ENCODE measurements at regions not wholly inside any gene's neighbourhood (a gene's known extent, or its start where the extent isn't known, plus 50 kb on each side); places are given as distances from the start of the nearest gene placed in this dataset.

DNA sequence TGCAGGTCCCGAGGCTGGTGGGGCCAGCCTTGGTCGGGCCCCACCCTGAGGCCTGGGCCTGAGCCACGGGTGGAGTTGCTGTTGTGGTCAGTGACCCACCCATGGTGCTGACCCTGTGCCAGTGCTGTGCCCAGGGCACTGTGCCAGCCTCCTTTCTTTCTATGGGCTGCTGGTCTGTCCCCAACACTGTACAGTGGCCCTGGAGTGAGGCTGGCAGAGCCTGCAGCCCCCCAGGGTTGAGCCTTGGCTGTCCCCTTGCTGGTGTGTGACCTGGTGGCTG is 1235.7 kb downstream of the BRD1 start:
- no peak for DNase-seq
- intact Hi-C loops (cut with micrococcal nuclease), result no loop called here
- H3K9me3 Mint-ChIP-seq, result no peaks in the 10 kb centered on the region
- H3K27ac Mint-ChIP-seq, result no peak overlapping the region
- H3K4me3 Mint-ChIP-seq, result no peak overlapping the region
- no peaks in the 10 kb centered on the region for H3K36me3 Mint-ChIP-seq (ENCODE audit: low read depth)
- H3K4me1 Mint-ChIP-seq (ENCODE audit: low read depth), result no peaks in the 10 kb centered on the region
- H3K27me3 Mint-ChIP-seq (ENCODE audit: low read depth), result peaks cover 8% of the 10 kb centered on the region
- CTCF ChIA-PET, result no interaction called here

DNA sequence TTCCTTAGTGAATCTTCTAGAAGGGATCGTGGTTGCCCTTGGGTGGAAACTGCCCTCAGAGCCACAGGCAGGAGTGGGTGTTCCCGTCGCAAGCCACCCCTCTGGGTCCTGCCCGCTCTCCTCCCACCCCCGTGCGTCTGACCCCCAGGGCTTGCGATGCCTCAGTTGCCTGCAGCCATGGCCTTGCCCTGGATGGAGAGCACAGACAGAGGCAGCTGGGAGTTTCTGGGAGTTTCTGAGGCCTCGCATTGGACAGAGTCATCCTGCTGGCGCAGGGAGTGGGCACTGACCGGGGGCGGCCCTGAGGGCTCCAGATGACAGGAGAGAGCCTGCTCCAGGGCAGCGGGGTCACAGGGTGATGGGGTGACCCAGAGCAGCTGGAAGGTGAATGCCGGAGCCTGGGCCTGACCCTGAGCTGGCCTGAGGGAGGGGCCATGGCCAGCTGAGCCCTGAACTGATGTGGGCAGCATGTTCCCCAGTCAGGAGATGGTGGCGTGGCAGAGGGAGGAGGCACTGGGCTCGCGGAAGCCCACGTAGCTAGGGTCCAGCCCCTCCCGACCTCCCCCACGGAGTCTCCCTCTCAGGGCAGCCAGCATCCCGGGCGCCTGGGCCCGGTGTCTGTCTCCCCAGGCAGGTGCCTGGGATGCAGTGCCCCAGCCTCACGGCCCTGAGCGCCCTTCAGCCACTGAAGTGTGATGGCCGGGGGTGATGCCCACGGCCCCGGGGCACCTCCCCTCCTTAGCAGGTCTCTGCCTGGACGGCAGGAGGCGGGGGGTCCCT is 1236.2 kb downstream of the BRD1 start:
- Mint-ChIP-seq H3K9me3 (no peaks in the 10 kb centered on the region), H3K4me1 (ENCODE audit: low read depth) (no peaks in the 10 kb centered on the region), H3K4me3 (no peak overlapping the region), H3K36me3 (ENCODE audit: low read depth) (no peaks in the 10 kb centered on the region), H3K27ac (no peak overlapping the region), H3K27me3 (ENCODE audit: low read depth) (peaks cover 8% of the 10 kb centered on the region)
- no peak for DNase-seq
- CTCF ChIA-PET, result no interaction called here
- intact Hi-C loops (cut with micrococcal nuclease), result no loop called here

DNA sequence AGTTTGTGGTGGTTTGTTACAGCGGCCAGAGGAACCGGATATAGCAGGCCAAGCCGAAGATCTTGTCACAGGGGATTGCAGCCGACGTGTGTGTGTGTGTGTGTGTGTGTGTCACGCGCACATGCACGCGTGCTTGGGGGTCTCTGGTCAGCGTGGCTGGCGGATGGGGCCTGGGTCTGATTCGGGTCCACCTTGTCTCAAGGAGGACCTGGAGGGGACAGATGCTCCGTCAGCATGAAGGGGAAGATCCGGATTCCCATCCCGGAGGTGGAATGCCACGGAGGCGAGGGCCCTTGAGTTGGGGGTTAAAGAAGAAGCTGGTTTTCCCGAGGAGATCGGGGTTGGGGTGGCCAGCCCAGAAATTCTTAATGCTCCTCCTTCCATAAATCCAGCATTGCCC is 1237.8 kb downstream of the BRD1 start:
- CTCF ChIA-PET, result no interaction called here
- Mint-ChIP-seq H3K9me3 (no peaks in the 10 kb centered on the region), H3K4me1 (ENCODE audit: low read depth) (no peaks in the 10 kb centered on the region), H3K27me3 (ENCODE audit: low read depth) (peaks cover 8% of the 10 kb centered on the region), H3K4me3 (no peak overlapping the region), H3K36me3 (ENCODE audit: low read depth) (no peaks in the 10 kb centered on the region), H3K27ac (no peak overlapping the region)
- intact Hi-C loops (cut with micrococcal nuclease), result no loop called here
- DNase-seq, result no peak

DNA sequence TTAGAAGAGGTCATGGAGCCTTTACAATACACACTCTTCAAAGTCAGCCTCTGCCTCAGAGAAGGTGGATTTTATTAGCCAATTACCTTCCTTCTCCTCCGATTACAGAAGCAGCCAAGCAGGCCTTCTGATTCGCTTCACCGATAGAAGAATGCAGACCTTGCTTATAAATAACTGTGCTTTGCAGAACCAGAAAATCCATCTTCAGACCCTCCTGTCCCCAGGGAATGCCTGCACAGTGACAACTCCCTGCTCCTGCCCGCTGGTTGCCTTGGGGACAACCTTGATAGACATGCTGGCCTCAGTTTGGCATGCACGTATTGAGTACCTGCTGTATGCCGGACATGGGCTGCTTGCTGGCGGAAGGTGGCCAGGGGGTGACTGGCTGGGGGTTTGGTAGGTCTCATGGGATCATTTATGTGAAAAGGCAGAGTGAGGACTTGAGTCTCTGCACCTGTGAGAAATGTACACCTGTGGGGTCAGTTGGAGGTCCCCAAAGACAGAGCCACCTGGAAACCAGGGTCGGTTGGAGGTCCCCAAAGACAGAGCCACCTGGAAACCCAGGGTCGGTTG is 1238.7 kb downstream of the BRD1 start:
- H3K4me3 Mint-ChIP-seq, result no peak overlapping the region
- no peak overlapping the region for H3K27ac Mint-ChIP-seq
- CTCF ChIA-PET, result no interaction called here

DNA sequence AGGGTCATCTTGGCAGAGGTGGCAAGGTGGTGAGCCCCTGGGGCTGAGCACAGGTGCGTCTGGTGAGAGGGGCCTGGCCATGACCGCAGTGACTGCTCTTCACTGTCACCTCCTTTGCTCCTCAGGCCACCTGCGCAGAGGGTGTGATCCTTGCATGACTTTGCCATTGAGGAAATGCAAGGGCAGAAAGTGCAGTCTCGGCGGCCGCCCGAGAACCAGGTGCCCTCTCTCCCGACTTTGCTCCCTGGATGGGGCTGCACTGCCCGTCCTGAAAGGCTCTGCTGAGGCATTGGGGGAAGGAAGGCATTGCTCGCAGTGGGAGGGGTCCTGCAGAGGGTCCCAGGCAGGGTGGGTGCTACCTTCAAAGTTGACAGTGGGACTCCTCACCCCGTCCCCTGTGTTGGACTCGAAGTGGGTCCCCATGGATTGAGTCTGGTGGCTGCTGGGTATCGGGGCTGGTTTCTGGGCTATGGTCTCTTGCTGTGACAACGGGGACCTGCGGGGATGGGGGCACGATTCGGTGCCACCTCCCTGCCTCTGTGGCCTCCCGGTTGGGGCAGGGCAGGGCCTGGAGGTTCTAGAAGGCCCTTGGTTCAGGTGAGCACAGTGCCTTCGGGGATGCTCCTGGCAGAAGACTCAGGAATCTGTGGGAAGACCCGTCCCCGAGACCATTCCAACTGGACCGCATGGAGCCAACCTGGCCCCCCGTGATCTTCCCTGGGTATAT is 1239.4 kb downstream of the BRD1 start:
- Mint-ChIP-seq H3K4me3 (no peak overlapping the region), H3K27ac (no peak overlapping the region), H3K27me3 (ENCODE audit: low read depth) (peaks cover 8% of the 10 kb centered on the region), H3K9me3 (no peaks in the 10 kb centered on the region), H3K36me3 (ENCODE audit: low read depth) (no peaks in the 10 kb centered on the region), H3K4me1 (ENCODE audit: low read depth) (no peaks in the 10 kb centered on the region)
- DNase-seq, result no peak
- CTCF ChIA-PET, result no interaction called here
- intact Hi-C loops (cut with micrococcal nuclease), result no loop called here

More for the DNA sequence above, 1238.7 kb downstream of the BRD1 start:
- peaks cover 8% of the 10 kb centered on the region for H3K27me3 Mint-ChIP-seq (ENCODE audit: low read depth)
- intact Hi-C loops (cut with micrococcal nuclease), result no loop called here
- no peaks in the 10 kb centered on the region for H3K9me3 Mint-ChIP-seq
- no peaks in the 10 kb centered on the region for H3K4me1 Mint-ChIP-seq (ENCODE audit: low read depth)
- no peaks in the 10 kb centered on the region for H3K36me3 Mint-ChIP-seq (ENCODE audit: low read depth)
- DNase-seq, result no peak

DNA sequence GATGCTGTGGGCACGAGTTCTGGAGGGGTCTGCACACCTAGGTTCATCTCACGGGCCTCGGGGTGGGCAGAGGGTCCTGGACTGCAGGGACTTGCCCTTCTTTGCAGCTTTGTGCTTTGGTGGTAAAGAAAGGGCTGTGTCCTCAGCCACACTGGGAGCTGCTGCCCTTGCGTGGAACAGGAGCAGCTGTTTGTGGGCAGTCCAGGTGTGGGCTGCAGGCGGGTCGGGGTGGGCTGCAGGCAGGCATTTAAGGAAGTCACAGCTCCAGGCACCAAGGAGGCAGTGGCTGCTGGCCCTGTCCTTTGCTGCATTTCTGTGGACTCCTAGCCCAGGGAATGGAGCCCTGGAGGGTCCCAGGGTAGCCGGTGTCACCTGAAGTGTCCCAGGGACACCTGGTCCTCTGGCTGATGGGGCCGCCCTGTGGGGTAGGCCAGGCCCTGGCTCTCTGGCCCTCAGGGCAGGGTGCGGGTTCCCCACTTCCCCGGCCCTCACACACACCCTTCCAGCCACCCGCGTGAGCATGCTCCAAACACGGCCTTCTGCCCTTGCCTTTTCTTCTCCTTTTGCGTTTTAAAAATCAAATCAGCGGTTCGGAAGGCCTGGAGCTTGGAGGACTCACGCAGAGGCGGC is 1240.3 kb downstream of the BRD1 start:
- Mint-ChIP-seq H3K36me3 (ENCODE audit: low read depth) (no peaks in the 10 kb centered on the region), H3K9me3 (no peaks in the 10 kb centered on the region), H3K27me3 (ENCODE audit: low read depth) (peaks cover 8% of the 10 kb centered on the region), H3K4me1 (ENCODE audit: low read depth) (no peaks in the 10 kb centered on the region), H3K27ac (no peak overlapping the region), H3K4me3 (no peak overlapping the region)
- no peak for DNase-seq
- CTCF ChIA-PET, result no interaction called here
- intact Hi-C loops (cut with micrococcal nuclease), result no loop called here

DNA sequence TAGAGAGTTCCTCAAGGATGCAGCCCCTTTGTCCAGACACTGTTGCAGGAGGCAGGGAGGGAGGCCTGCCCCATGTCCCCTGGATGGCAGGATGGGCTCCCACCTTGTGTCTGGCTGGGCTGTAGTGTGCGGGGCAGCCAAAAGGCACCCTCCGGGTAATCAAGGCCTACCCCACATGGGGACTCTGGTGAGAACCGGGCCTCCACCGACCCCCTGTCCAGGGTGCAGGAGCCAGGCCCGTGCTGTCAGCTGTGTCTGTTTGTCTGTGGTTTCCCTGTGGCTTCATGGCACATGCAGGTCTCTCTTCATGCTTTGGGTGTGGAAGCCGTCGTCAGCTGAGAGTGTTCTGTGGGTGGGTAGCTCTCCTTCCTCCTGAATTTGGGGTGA is 1240.9 kb downstream of the BRD1 start:
- no peak overlapping the region for H3K4me3 Mint-ChIP-seq
- H3K4me1 Mint-ChIP-seq (ENCODE audit: low read depth), result no peaks in the 10 kb centered on the region
- CTCF ChIA-PET, result no interaction called here
- H3K36me3 Mint-ChIP-seq (ENCODE audit: low read depth), result no peaks in the 10 kb centered on the region
- no peak for DNase-seq
- no peak overlapping the region for H3K27ac Mint-ChIP-seq
- H3K9me3 Mint-ChIP-seq, result no peaks in the 10 kb centered on the region
- peaks cover 8% of the 10 kb centered on the region for H3K27me3 Mint-ChIP-seq (ENCODE audit: low read depth)
- intact Hi-C loops (cut with micrococcal nuclease), result no loop called here

DNA sequence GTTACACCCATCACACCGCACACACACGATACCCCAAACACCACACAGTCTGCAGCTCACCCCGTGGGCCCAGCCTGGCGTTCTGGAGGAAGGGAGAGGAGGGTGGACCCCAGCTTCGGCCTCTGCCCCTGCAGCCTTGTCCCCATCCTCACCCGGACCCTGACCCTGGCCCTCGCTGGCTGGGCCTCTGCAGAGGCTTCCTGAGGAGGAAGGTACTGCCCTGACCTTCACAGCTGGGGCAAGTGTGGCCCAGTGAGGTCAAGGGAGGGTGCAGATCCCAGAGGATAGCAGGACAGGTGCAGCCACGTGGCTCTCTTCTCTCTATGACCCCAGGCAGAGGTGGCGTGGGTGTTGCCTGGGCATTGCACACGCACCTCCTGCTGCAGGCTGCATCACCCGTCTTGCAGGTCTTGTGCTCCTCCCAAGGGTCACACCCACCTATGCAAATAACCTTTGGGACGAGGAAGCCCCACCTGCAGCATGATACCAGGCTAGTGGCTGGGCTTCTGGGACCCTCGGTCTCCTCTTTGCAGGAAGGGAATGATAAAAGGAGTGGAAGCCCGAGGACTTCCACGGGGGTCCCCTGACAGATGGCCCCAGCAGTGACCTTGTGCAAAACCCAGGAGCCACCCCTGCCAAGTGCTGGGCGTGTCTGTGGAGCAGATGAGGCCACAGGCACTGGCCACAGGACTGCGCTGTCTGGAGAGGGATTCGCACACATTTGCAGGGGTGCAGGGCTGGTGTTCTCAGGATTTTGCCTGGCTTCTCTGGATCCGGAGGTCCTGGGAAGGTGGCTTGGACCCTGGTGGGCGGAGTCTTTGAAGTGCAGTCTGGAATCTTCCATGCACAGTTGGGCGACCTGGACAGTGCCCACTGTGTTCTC is 1241.5 kb downstream of the BRD1 start:
- Mint-ChIP-seq H3K9me3 (no peaks in the 10 kb centered on the region), H3K4me1 (ENCODE audit: low read depth) (no peaks in the 10 kb centered on the region), H3K27ac (no peak overlapping the region), H3K36me3 (ENCODE audit: low read depth) (no peaks in the 10 kb centered on the region), H3K27me3 (ENCODE audit: low read depth) (peaks cover 8% of the 10 kb centered on the region), H3K4me3 (no peak overlapping the region)
- no peak for DNase-seq
- intact Hi-C loops (cut with micrococcal nuclease), result no loop called here
- CTCF ChIA-PET, result no interaction called here

DNA sequence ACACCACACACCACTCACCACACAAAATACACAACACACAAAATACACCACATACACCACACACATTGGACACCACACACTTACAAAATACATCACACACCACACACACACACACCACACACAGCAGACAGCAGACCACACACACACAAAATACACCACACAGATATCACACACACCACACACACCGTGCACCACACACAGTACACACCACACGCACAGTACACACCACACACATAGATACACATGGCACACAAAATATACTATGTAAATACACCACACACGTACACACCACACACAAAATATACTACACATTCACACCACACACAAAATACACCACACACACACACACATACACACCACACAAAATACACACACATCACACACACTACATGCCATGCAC is 1243.5 kb downstream of the BRD1 start:
- Mint-ChIP-seq H3K4me3 (no peak overlapping the region), H3K36me3 (ENCODE audit: low read depth) (no peaks in the 10 kb centered on the region), H3K27ac (no peak overlapping the region), H3K9me3 (no peaks in the 10 kb centered on the region), H3K27me3 (ENCODE audit: low read depth) (no peaks in the 10 kb centered on the region), H3K4me1 (ENCODE audit: low read depth) (no peaks in the 10 kb centered on the region)
- no peak for DNase-seq
- CTCF ChIA-PET, result no interaction called here
- intact Hi-C loops (cut with micrococcal nuclease), result no loop called here

DNA sequence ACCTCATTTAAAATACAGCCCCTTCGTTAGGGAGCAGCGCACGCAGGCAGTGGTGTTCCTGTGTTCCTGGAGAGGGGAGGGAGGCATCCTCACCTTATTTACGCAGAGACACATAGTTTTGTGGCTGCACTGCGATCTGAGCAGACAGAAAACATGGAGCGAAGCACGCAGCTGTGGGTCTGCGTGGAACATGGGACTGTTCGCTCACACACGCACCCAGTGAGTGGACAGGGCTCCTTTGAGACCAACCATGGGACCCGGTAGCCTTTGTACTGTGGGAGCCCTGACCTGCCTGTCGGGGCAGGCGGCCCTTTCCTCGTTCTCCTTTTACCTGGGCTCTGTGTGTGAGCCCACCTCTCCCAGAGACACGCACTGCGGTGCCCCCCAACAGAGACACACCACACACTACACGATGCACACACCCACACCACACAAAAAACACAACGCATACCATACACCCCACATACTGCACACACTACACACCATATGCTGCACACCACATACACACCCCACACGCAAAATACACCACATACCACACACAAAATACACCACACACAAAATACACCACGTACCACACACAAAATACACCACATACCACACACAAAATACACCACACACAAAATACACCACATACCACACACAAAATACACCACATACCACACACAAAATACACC is 1245.7 kb downstream of the BRD1 start:
- H3K4me3 Mint-ChIP-seq, result no peak overlapping the region
- no peaks in the 10 kb centered on the region for H3K9me3 Mint-ChIP-seq
- peaks cover 5% of the 10 kb centered on the region for H3K27me3 Mint-ChIP-seq (ENCODE audit: low read depth)
- DNase-seq, result no peak
- no peaks in the 10 kb centered on the region for H3K4me1 Mint-ChIP-seq (ENCODE audit: low read depth)
- CTCF ChIA-PET, result no interaction called here
- H3K36me3 Mint-ChIP-seq (ENCODE audit: low read depth), result no peaks in the 10 kb centered on the region
- intact Hi-C loops (cut with micrococcal nuclease), result no loop called here
- H3K27ac Mint-ChIP-seq, result no peak overlapping the region

DNA sequence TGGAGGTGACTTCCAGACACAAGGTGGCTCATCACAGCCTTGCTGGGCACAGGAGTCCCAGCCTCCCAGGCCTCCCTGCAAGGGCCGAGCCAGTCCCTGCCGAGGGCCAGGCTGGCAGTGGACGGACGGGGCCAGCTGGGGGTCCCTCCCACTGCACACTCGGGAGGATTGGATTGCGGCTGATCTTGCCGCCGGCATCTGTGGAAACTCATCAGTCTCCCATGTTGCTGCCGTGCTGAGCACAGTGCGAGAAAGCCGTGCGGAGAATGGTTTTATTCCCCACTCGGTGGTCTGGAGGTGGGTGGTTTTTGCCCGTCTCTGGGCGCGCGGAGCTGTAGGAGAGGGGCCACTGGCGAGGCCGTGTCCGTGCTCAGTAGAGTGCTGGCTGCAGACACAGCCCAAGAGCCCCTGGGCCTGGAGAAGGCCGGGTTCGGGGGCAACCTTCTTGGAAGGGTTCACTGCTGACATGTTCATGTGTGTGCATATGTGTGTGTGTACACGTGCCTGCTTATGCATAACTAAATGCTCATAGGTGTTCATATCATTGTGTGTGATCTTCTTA is 1246.4 kb downstream of the BRD1 start:
- no peak overlapping the region for H3K27ac Mint-ChIP-seq
- intact Hi-C loops (cut with micrococcal nuclease), result no loop called here
- H3K4me1 Mint-ChIP-seq (ENCODE audit: low read depth), result no peaks in the 10 kb centered on the region
- H3K36me3 Mint-ChIP-seq (ENCODE audit: low read depth), result no peaks in the 10 kb centered on the region
- no peak for DNase-seq
- H3K4me3 Mint-ChIP-seq, result no peak overlapping the region
- H3K9me3 Mint-ChIP-seq, result no peaks in the 10 kb centered on the region
- peaks cover 5% of the 10 kb centered on the region for H3K27me3 Mint-ChIP-seq (ENCODE audit: low read depth)
- CTCF ChIA-PET, result no interaction called here

Data from activated naive CD4-positive, alpha-beta T cell treated with anti-CD3 and anti-CD28 coated beads for 36 hours (primary cell).